NCI-H510A (cell line): ENCODE measurements at regions not wholly inside any gene's neighbourhood (a gene's known extent, or its start where the extent isn't known, plus 50 kb on each side); places are given as distances from the start of the nearest gene placed in this dataset.

Experiments
- DNase-seq: peaks from one replicate; lab custom pipeline; 2025; lab: John Stamatoyannopoulos, UW

DNA sequence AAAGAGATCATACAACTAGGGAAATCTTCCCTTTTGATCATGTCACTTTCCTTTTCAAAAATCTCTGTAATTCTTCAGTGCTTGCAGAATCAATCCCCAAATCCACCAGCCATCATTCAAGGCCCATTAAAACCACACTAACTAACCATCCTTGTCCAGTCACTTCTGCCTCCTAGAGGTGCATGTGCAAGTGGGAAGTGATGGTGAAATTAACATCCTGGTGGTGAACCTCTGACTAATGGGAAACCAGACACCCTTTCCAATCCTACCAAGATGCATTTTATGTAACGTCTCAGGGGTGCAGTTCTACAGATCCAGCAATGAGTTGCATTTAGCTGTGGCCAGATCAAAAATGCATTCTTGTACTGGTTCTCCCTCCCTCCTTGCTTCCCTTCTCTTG, 341.8 kb downstream of the RAPGEF2 start:
- no peak for DNase-seq

GRCh38 chr4:159445692-159446091, 342.8 kb downstream of the RAPGEF2 start:
- no peak for DNase-seq

DNA sequence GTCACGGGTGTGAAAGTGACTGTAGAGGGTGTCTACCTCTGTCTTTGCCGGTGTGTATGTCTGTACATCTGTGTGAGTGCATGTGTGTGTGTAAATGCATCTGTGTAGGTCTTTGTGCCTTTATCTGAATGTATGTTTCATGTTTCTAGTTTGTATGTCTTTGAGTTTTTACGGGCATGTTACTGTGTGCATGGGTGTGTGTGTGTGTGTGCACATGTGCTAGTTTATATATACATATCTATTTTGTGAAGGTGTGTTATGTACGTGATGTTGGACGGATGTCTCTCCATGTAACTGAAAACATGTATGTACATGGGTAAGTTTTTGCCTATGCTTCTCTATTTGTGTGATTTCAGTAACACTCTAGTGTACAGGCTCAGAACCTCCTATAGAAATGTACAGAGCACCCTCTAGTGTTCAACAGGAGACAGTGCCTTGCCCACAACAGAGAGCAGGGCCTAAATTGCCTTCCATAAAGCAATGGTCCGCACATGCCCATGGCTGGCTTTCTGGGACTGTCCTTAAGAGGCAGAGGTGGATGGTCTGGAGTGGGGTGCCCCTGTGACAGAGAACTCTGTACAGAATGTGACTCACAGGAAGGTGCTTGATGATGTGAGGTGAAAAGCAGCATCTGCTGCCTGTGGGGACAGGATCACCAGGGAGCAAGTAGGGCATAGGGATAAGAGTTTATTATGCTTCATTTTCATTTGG, 343.5 kb downstream of the RAPGEF2 start:
- DNase-seq, result peak; percentile 20

DNA sequence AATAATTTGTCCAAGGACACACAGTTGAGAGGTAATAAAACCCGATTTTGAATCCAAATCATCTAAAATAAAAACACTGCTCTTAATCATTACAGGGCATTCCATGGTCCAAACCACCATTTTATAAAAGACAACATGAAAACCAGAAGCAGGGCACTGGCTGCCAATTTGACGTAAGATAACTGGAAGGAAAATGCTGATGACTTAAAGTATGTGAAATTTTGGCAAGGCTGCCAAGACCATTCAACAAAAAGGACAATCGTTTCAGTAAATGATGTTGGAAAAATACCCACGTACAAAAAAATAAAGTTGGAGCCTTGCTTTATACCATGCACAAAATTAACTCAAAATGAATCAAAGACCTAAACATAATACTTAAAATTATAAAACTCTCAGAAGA, 344.4 kb downstream of the RAPGEF2 start:
- DNase-seq, result no peak

- DNase-seq, result no peak
Measured at GRCh38 chr4:159451006-159451405, 348.1 kb downstream of the RAPGEF2 start.

GRCh38 chr4:159455675-159456237, 352.9 kb downstream of the RAPGEF2 start:
- DNase-seq, result no peak

- DNase-seq, result no peak
Measured at GRCh38 chr4:159460371-159460770, 357.5 kb downstream of the RAPGEF2 start.

DNA sequence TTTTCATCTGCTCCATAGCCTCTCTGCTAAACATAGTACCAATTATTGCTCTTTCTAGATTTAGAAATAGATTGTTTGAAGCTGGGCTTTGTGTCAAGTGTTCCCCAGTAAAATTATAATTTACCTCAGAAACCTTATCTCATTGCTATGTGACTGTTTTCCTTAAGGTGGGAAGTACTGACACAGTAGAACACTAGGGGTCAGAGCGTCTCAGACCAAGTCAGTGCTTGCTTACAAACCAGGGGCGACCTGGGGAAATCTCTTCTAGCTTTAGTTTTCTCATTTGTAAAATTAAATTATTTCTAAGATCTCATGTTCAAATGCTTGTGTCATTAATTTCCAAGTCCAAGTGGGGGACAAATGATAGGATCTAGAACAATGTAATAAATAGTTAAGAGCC, 360.4 kb downstream of the RAPGEF2 start:
- DNase-seq, result no peak

- DNase-seq, result no peak
Measured at GRCh38 chr4:159464302-159464701, 361.4 kb downstream of the RAPGEF2 start.

GRCh38 chr4:159476886-159477285, 374.0 kb downstream of the RAPGEF2 start:
- DNase-seq, result no peak

DNA sequence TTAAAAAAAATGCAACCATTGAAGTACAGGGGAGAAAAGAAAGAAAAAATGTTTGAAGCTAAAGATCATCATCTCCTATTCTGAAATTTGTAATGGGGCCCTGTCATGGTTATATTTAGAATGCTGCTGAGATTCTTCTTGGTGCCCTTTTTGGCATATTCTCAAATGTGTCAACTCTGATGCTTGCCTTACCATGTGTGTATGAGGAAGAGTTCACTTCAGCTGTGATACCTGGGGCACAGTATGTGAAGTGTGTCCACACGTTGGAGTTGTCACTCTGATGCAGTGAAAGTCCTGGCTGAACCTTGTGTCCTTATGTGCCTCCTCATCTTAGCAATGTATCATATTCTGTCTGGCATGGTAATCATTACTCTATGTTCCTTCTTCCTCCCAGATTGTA, 377.9 kb downstream of the RAPGEF2 start:
- DNase-seq, result no peak

GRCh38 chr4:159481936-159482335, 379.1 kb downstream of the RAPGEF2 start:
- no peak for DNase-seq

DNA sequence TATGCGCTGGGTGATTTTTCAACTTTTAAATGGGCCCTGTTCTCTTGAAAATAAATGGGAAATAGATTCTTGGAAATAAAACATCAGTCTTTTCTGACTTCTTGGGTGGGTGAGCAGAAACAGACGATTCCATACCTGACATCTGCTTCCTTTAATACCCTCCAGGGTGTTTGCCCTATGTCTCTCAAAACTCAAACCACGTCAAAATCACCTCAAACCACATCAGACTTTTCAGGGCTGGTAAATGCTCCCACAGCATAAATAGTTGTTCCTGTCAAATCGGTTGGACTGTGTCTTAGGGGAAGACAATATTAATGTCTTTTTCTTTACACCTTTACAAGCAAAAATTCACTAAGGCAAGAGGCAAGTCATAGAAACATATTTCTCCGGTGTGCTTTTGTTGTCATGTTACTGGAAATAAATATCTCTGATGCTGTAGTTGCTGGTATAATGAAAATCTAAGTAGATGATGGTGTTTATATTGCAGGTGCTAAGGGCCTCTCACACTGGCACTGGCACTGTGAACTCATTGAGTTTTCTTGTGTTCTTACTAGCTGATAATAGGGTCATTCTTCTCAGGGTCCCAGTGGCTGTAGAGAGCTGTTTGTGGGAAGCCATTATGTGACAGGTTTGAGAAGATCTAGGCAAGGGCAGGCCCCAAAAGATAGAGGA, 380.4 kb downstream of the RAPGEF2 start:
- no peak for DNase-seq

DNA sequence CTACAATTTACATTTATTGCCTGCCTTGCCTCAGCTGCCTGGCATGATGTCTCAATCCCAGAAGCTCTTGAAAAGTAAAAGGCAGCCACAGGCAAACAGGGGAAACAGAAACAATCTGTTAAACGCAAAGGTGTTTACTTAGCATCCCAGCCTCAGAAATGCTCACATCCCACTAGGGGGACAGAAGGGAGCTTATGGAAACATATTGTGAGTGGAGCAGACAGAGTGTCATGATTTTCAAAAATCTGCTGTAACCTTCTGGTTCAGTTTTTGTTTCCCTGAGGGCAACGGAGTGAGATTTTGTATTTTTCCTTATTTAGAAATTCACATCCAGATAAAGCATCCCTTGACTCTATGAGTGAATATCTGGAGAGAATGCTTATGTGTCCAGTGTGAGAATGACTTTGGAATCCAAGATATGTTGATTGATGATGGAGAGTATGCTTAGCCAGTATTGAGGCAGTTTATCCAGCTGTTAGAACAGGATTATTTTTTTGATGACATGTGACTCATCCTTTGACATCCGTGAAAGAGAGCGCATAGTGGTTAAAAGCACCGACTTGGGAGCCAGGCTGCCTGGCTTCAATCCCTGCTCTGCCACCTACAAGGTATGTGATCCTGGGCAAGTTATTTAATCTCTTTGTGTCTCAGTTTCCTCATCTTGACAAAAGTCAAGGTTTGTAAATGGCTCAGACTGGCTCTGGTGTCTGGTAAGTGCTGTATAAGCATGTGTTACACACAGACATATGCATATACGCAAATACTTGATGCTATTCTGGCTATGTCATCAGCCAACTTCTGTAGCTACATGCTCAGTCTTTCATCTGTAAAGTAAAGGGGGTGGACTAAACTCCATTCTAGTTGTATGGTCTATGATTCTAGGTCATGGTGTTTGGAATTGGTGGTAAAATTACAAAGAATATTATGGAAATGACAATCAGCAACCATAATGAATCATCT, 381.2 kb downstream of the RAPGEF2 start:
- no peak for DNase-seq

GRCh38 chr4:159484864-159485263, 382.0 kb downstream of the RAPGEF2 start:
- DNase-seq, result no peak

DNA sequence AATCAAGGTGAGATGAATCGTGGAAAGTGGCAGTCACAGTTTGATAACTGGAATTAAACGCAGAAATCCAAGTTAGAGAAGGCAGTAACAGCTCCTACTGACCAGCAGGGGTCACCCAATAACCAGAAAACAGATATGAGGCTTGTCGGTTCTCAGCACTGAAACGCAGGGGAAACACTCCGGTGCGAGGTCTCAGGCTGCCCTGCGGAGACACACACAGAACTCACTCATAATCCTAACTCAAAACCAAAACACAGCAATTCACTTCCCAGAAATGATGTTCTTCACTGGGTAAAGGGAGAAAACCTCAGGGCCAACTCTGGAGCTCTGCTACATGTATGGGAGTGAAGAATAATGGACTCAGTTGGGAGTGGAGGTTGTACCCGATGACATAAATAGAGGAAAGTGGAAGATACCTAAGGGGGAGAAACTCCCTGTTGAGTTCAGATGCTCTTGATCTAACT, 384.4 kb downstream of the RAPGEF2 start:
- DNase-seq, result peak; percentile 11

DNA sequence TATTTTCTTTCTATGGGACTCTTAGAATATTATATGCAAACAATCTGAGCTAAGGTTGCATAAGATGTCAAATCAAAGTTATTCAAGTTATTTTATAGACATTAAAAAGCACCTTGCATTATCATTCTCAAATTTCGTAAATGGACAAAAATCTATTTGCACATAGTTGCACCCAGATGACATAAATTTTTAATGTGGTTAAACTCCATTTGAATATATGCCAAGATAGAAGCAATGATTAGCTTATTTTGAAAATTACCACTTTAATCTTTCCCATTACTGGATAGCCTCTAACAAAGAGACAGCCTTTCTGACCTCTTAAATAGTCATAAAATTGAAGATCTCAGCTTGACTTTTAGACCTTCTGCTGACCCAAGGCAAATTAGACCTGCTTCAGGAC, 386.8 kb downstream of the RAPGEF2 start:
- DNase-seq, result no peak

DNA sequence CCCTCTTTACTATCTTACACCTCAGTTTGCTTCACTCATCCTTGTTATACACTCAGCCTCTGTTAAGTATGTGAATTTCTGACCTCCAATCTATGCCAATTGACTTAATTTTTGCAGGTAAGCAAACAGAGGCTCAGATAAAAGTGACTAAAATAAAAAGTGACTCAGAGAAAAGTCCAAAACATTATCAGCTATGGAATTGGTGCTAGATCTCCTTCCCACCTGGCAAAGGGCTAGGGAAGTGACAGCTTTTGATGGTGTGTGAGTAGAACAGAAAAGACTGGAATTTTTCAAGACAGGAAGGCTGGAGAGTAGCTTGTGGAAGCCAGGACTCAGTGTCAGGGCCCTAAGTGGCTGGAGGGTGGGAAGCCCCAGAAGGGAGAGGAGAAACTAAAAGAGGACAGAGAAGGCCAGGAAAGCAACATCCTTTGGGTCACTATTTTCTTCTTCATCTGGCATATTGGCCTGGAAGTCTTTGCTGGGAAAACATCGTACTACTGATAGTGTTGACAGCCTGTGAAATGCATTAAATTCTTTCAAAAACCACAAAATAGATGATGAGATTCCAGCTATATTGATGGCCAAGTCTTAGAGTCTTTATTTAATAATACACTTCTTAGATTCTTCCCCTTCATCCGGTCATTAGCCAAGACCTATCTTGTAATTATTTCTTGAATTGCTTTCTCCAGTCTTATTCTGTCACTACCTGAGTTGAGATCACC, 392.8 kb downstream of the RAPGEF2 start:
- no peak for DNase-seq

- DNase-seq, result no peak
Measured at GRCh38 chr4:159496248-159496647, 393.4 kb downstream of the RAPGEF2 start.

DNA sequence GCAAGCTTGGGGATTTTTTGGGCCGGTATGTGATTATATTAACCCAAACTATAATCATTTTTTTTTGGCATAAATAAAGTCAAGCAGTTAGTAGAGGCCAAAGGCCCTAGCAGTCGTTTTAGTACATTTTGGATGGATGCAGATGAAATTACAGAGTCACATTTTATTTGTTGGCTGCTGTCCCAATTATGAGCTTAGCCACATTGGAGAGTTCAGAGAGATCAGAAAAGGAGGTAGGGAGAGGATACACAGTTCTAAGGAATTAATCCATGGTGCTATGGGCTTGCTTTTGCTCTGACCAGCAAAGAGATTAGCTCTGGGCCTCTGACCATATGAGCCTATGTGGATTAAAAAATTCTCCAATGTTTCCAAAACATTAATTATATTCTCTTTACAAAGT, 395.1 kb downstream of the RAPGEF2 start:
- DNase-seq, result no peak

DNA sequence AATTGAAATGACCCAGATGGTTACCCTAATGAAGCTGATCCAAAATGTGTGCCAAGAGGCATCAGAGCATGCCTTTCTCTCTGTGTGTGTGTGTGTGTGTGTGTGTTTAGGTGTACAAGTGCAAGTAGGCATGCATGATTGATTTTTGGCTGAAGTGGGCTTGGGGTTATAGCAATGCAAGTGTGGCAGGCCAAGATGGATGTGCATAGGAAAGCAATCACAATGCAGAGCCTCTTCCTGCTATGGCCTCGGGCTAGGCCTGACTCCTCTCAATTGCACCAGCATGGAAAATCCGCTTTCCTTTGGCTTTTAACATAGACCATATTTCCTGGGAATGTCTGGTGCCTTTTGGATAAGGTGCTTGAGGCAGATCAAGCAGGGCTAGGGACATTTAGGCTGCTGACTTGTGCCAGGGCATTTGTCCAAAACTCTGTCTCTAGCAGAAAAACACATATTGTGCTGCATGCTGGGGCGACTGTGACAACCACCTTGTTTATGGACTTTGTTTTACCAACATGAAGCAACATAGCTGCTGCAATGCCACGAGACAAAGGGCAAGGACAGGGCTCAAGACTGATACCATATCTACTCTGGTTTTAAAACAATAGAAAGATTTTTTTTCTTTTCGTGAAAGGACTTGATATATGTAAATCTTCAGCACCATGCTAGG, 395.7 kb downstream of the RAPGEF2 start:
- DNase-seq, result no peak
